ENCODE measurements at regions not wholly inside any gene's neighbourhood (a gene's known extent, or its start where the extent isn't known, plus 50 kb on each side); places are given as distances from the start of the nearest gene placed in this dataset.

GRCh38 chr14:65239143-65239937, 137.0 kb upstream of the MAX start:
- no peaks in the 10 kb centered on the region for H3K9me3 ChIP-seq (ENCODE audit: control insufficient read depth, insufficient read depth, low read length)
- H3K4me1 ChIP-seq (ENCODE audit: insufficient read depth, low read length), result peaks cover 21% of the 10 kb centered on the region
- no peaks in the 10 kb centered on the region for H3K36me3 ChIP-seq (ENCODE audit: insufficient read depth, low read length)
- H3K9ac ChIP-seq (ENCODE audit: low read depth, low read length), result no peak overlapping the region

GRCh38 chr14:65239938-65240296, 137.6 kb upstream of the MAX start:
- H3K9me3 ChIP-seq (ENCODE audit: control insufficient read depth, insufficient read depth, low read length), result no peaks in the 10 kb centered on the region
- no peak overlapping the region for H3K9ac ChIP-seq (ENCODE audit: low read depth, low read length)
- H3K4me1 ChIP-seq (ENCODE audit: insufficient read depth, low read length), result peaks cover 21% of the 10 kb centered on the region
- H3K36me3 ChIP-seq (ENCODE audit: insufficient read depth, low read length), result no peaks in the 10 kb centered on the region

GRCh38 chr14:65241125-65241752, 138.9 kb upstream of the MAX start:
- no peaks in the 10 kb centered on the region for H3K9me3 ChIP-seq (ENCODE audit: control insufficient read depth, insufficient read depth, low read length)
- H3K36me3 ChIP-seq (ENCODE audit: insufficient read depth, low read length), result no peaks in the 10 kb centered on the region
- H3K4me1 ChIP-seq (ENCODE audit: insufficient read depth, low read length), result peaks cover 21% of the 10 kb centered on the region
- no peak overlapping the region for H3K9ac ChIP-seq (ENCODE audit: low read depth, low read length)

- Histone ChIP-seq H3K9ac (ENCODE audit: low read depth, low read length) (no peak overlapping the region), H3K4me1 (ENCODE audit: insufficient read depth, low read length) (peaks cover 6% of the 10 kb centered on the region; the same call in 1 of the 2 replicates)
Measured at GRCh38 chr14:65242732-65243134, 140.4 kb upstream of the MAX start.

GRCh38 chr14:65243766-65244442, 141.6 kb upstream of the MAX start:
- Histone ChIP-seq H3K36me3 (ENCODE audit: insufficient read depth, low read length) (no peaks in the 10 kb centered on the region), H3K9ac (ENCODE audit: low read depth, low read length) (no peak overlapping the region), H3K4me1 (ENCODE audit: insufficient read depth, low read length) (no peaks in the 10 kb centered on the region; the same call in 1 of the 2 replicates), H3K9me3 (ENCODE audit: control insufficient read depth, insufficient read depth, low read length) (no peaks in the 10 kb centered on the region)

More at GRCh38 chr14:65242732-65243134, 140.4 kb upstream of the MAX start:
- Histone ChIP-seq H3K36me3 (ENCODE audit: insufficient read depth, low read length) (no peaks in the 10 kb centered on the region), H3K9me3 (ENCODE audit: control insufficient read depth, insufficient read depth, low read length) (no peaks in the 10 kb centered on the region)

- H3K9me3 ChIP-seq (ENCODE audit: control insufficient read depth, insufficient read depth, low read length), result peaks cover 3% of the 10 kb centered on the region
- no peaks in the 10 kb centered on the region for H3K36me3 ChIP-seq (ENCODE audit: insufficient read depth, low read length)
- no peak overlapping the region for H3K9ac ChIP-seq (ENCODE audit: low read depth, low read length)
- H3K4me1 ChIP-seq (ENCODE audit: insufficient read depth, low read length), result peaks cover under 1% of the 10 kb centered on the region; the same call in 1 of the 2 replicates
Measured at GRCh38 chr14:65249471-65250161, 147.3 kb upstream of the MAX start.

GRCh38 chr14:65250162-65250495, 147.8 kb upstream of the MAX start:
- Histone ChIP-seq H3K36me3 (ENCODE audit: insufficient read depth, low read length) (no peaks in the 10 kb centered on the region), H3K9me3 (ENCODE audit: control insufficient read depth, insufficient read depth, low read length) (peaks cover 3% of the 10 kb centered on the region), H3K4me1 (ENCODE audit: insufficient read depth, low read length) (peaks cover 6% of the 10 kb centered on the region; the same call in 1 of the 2 replicates), H3K9ac (ENCODE audit: low read depth, low read length) (no peak overlapping the region)

GRCh38 chr14:65251213-65251612, 148.9 kb upstream of the MAX start:
- H3K4me1 ChIP-seq (ENCODE audit: insufficient read depth, low read length), result peaks cover 15% of the 10 kb centered on the region
- no peaks in the 10 kb centered on the region for H3K36me3 ChIP-seq (ENCODE audit: insufficient read depth, low read length)
- H3K9me3 ChIP-seq (ENCODE audit: control insufficient read depth, insufficient read depth, low read length), result peaks cover 3% of the 10 kb centered on the region
- H3K9ac ChIP-seq (ENCODE audit: low read depth, low read length), result no peak overlapping the region

- peaks cover 3% of the 10 kb centered on the region for H3K9me3 ChIP-seq (ENCODE audit: control insufficient read depth, insufficient read depth, low read length)
- no peaks in the 10 kb centered on the region for H3K36me3 ChIP-seq (ENCODE audit: insufficient read depth, low read length)
- H3K4me1 ChIP-seq (ENCODE audit: insufficient read depth, low read length), result peaks cover 18% of the 10 kb centered on the region
- no peak overlapping the region for H3K9ac ChIP-seq (ENCODE audit: low read depth, low read length)
Measured at GRCh38 chr14:65252482-65253255, 150.4 kb upstream of the MAX start.

GRCh38 chr14:65255029-65255545, 152.8 kb upstream of the MAX start:
- no peaks in the 10 kb centered on the region for H3K36me3 ChIP-seq (ENCODE audit: insufficient read depth, low read length)
- peaks cover 3% of the 10 kb centered on the region for H3K9me3 ChIP-seq (ENCODE audit: control insufficient read depth, insufficient read depth, low read length)
- no peak overlapping the region for H3K9ac ChIP-seq (ENCODE audit: low read depth, low read length)
- H3K4me1 ChIP-seq (ENCODE audit: insufficient read depth, low read length), result peaks cover 18% of the 10 kb centered on the region

GRCh38 chr14:65255583-65256461, 153.5 kb upstream of the MAX start:
- Histone ChIP-seq H3K36me3 (ENCODE audit: insufficient read depth, low read length) (no peaks in the 10 kb centered on the region), H3K4me1 (ENCODE audit: insufficient read depth, low read length) (peaks cover 18% of the 10 kb centered on the region), H3K9me3 (ENCODE audit: control insufficient read depth, insufficient read depth, low read length) (peaks cover 3% of the 10 kb centered on the region), H3K9ac (ENCODE audit: low read depth, low read length) (no peak overlapping the region)

GRCh38 chr14:65256714-65257113, 154.4 kb upstream of the MAX start:
- Histone ChIP-seq H3K4me1 (ENCODE audit: insufficient read depth, low read length) (peaks cover 18% of the 10 kb centered on the region), H3K9ac (ENCODE audit: low read depth, low read length) (no peak overlapping the region), H3K9me3 (ENCODE audit: control insufficient read depth, insufficient read depth, low read length) (peaks cover 4% of the 10 kb centered on the region), H3K36me3 (ENCODE audit: insufficient read depth, low read length) (no peaks in the 10 kb centered on the region)

GRCh38 chr14:65257425-65257824, 155.1 kb upstream of the FUT8 start:
- Histone ChIP-seq H3K4me1 (ENCODE audit: insufficient read depth, low read length) (peaks cover 18% of the 10 kb centered on the region), H3K9me3 (ENCODE audit: control insufficient read depth, insufficient read depth, low read length) (peaks cover 6% of the 10 kb centered on the region; the same call in 1 of the 2 replicates), H3K36me3 (ENCODE audit: insufficient read depth, low read length) (no peaks in the 10 kb centered on the region), H3K9ac (ENCODE audit: low read depth, low read length) (no peak overlapping the region)

All from ES-I3 (cell line).